ENCODE measurements at regions not wholly inside any gene's neighbourhood (a gene's known extent, or its start where the extent isn't known, plus 50 kb on each side); places are given as distances from the start of the nearest gene placed in this dataset.

DNA sequence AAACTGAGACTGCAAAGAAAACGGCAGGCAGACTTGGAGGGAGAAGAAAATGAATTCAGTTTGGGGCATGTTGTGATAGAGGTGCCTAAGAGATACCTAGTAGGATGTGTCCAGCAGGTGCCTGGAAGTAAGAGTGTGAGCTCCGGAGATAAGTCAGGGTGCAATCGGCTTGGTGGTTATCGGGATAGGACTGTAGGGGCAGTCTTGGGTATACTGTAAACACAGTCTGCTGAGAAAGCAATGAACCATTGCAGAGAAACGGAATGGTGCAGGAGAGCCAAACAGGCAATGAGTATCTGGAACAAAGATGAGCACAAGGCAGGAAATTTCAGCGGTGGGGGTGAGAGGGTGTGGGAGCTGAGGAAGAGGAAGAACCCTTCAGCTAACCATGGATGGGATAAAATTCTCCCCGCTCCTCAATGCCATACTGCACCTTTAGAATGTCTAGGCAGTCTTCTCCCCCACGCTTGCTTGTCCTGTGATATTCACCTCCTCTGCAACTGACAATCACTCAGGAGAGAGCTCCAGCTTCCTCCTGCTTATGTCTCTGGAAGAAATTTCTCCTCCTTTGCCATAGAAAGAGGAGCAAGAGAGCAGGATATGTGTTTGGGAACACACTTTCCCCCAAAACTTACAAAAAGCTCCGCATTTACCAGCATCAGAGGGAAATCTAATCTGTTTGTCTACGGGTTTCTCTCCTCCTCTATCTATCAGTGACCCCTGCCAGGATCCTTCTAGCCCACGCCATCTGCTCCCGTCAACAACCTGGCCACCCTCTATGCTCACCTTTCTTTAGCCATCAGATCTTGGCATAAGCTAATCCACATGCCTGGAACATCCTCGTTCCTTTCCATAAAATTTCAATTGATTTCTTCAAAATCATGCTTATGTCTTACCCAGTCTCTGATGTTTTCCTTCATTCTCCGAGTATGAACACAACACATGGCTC, 381.7 kb upstream of the JARID2 start:
- TF ChIP-seq CTCF (IDR thresholded peaks at IDR 0.05; ENCODE audit: borderline replicate concordance): peak; percentile 19

DNA sequence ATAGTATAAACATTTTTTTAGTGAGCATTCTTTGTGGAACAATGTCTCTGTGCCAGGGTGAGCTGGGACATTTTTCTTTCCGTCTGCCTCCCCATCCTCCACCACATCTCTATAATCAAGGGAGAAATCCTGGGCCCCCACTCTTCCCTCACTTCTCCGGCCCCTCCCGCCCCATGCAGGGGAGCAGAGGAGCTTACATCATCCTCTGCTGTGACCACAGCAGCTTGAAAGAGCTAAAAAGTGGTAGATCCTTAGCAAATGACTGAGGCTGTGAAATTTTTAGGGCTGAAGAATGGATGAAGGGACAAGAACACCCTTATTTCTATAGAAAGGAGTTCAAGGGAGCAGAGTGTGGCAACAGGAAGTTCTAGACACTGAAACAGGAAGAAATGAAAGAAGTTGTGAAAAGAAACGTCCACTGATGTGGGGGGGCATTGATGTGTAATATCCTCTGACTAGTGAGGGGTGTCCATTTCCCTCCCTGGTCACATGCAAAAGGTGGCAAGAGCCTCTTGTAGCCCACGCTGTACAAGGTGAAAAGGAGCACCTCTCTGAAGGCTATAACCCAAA, 380.3 kb upstream of the JARID2 start:
- H3K4me1 ChIP-seq: no peaks in the 10 kb centered on the region
- intact Hi-C loops (cut with micrococcal nuclease): no loop called here
- no peaks in the 10 kb centered on the region for H3K27me3 ChIP-seq (ENCODE audit: low read depth)
- no peak for TF ChIP-seq CTCF (IDR thresholded peaks at IDR 0.05; ENCODE audit: borderline replicate concordance)
- H3K9me3 ChIP-seq (replicated peaks): no peaks in the 10 kb centered on the region
- no peak overlapping the region for H3K4me3 ChIP-seq
- no peak overlapping the region for H3K27ac ChIP-seq (replicated peaks)
- H3K36me3 ChIP-seq: no peaks in the 10 kb centered on the region
- no peak for DNase-seq

More for the DNA sequence above, 381.7 kb upstream of the JARID2 start:
- Histone ChIP-seq H3K9me3 (replicated peaks) (no peaks in the 10 kb centered on the region), H3K27ac (replicated peaks) (peak overlapping the region; percentile 3), H3K4me1 (no peaks in the 10 kb centered on the region), H3K27me3 (ENCODE audit: low read depth) (no peaks in the 10 kb centered on the region), H3K36me3 (no peaks in the 10 kb centered on the region), H3K4me3 (no peak overlapping the region)
- intact Hi-C loops (cut with micrococcal nuclease): no loop called here
- no peak for DNase-seq

- H3K4me1 ChIP-seq: peaks cover 11% of the 10 kb centered on the region
- H3K27me3 ChIP-seq (ENCODE audit: low read depth): no peaks in the 10 kb centered on the region
- intact Hi-C loops (cut with micrococcal nuclease): no loop called here
- H3K36me3 ChIP-seq: no peaks in the 10 kb centered on the region
- H3K4me3 ChIP-seq: no peak overlapping the region
- H3K27ac ChIP-seq (replicated peaks): no peak overlapping the region
- no peak for TF ChIP-seq CTCF (IDR thresholded peaks at IDR 0.05; ENCODE audit: borderline replicate concordance)
- no peak for DNase-seq
- no peaks in the 10 kb centered on the region for H3K9me3 ChIP-seq (replicated peaks)
Measured at GRCh38 chr6:14867802-14868201, 378.1 kb upstream of the JARID2 start.

- H3K27ac ChIP-seq (replicated peaks): peak overlapping the region; percentile 64
- TF ChIP-seq CTCF (IDR thresholded peaks at IDR 0.05; ENCODE audit: borderline replicate concordance): no peak
- intact Hi-C loops (cut with micrococcal nuclease): no loop called here
- peaks cover 11% of the 10 kb centered on the region for H3K4me1 ChIP-seq
- no peaks in the 10 kb centered on the region for H3K27me3 ChIP-seq (ENCODE audit: low read depth)
- peak; percentile 38 for DNase-seq
- H3K4me3 ChIP-seq: no peak overlapping the region
- no peaks in the 10 kb centered on the region for H3K36me3 ChIP-seq
- no peaks in the 10 kb centered on the region for H3K9me3 ChIP-seq (replicated peaks)
Measured at GRCh38 chr6:14871221-14871620, 374.6 kb upstream of the JARID2 start.

DNA sequence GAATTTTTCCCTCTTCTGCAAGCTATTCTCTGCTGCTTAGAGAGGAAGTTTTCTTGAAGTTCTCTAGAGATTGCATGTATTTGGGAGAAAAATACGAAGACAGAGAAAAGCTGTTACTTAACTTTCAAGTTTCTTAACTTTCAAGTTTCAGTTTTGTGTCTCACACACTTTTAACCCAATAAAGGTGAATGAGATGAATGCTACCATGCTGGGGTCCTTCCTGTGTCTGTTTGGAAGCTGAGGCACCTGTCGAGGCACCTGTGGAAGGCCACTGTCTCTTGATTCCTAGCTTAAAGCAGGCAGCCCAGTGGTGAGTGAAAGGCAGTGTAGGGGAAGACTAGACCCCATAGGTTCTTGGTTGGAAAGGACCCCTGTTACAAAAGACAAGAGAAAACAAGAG, 372.8 kb upstream of the JARID2 start:
- no peak for DNase-seq
- peaks cover 30% of the 10 kb centered on the region for H3K4me1 ChIP-seq
- intact Hi-C loops (cut with micrococcal nuclease): no loop called here
- H3K4me3 ChIP-seq: no peak overlapping the region
- H3K36me3 ChIP-seq: no peaks in the 10 kb centered on the region
- H3K27me3 ChIP-seq (ENCODE audit: low read depth): no peaks in the 10 kb centered on the region
- TF ChIP-seq CTCF (IDR thresholded peaks at IDR 0.05; ENCODE audit: borderline replicate concordance): no peak
- no peaks in the 10 kb centered on the region for H3K9me3 ChIP-seq (replicated peaks)
- H3K27ac ChIP-seq (replicated peaks): no peak overlapping the region
